ENCODE measurements at regions not wholly inside any gene's neighbourhood (a gene's known extent, or its start where the extent isn't known, plus 50 kb on each side); places are given as distances from the start of the nearest gene placed in this dataset.

- peaks cover 6% of the 10 kb centered on the region for H3K4me1 ChIP-seq (ENCODE audit: low read depth)
- H3K36me3 ChIP-seq = no peaks in the 10 kb centered on the region
- no peak for TF ChIP-seq CTCF (IDR thresholded peaks at IDR 0.05; ENCODE audit: low read depth, low read length)
- no peaks in the 10 kb centered on the region for H3K9me3 ChIP-seq (ENCODE audit: low read depth)
- no peaks in the 10 kb centered on the region for H3K27me3 ChIP-seq
- no peak for DNase-seq (ENCODE audit: low read depth in 1 of 2, low spot score in 1 of 2)
- no peak overlapping the region for H3K27ac ChIP-seq
- no peak overlapping the region for H3K4me3 ChIP-seq
Observed at GRCh38 chr6:126873791-126874190, 244.7 kb upstream of the RSPO3 start.

DNA sequence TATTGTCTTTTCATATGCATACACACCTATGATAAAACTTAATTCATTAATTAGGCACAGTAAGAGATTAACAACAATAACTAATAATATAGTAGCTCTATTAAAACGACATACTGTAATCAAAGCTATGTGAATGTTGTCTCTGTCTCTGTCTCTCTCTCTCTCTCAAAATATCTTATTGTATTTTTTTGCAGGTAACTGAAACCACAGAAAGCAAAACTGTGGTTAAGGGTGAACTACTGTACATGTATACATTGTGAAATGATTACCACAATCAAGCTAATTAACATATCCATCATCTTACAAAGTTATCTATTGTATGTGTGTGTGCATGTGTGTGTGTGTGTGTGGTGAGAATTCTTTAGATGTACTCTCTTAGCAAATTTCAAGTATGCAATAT lies 242.0 kb upstream of the RSPO3 start:
- no peak for TF ChIP-seq CTCF (IDR thresholded peaks at IDR 0.05; ENCODE audit: low read depth, low read length)
- Histone ChIP-seq H3K27ac (no peak overlapping the region), H3K4me1 (ENCODE audit: low read depth) (no peaks in the 10 kb centered on the region), H3K36me3 (no peaks in the 10 kb centered on the region), H3K4me3 (no peak overlapping the region), H3K9me3 (ENCODE audit: low read depth) (no peaks in the 10 kb centered on the region), H3K27me3 (no peaks in the 10 kb centered on the region)
- no peak for DNase-seq (ENCODE audit: low read depth in 1 of 2, low spot score in 1 of 2)

GRCh38 chr6:126880964-126881363 lies 237.5 kb upstream of the RSPO3 start:
- Histone ChIP-seq H3K27me3 (no peaks in the 10 kb centered on the region), H3K9me3 (ENCODE audit: low read depth) (no peaks in the 10 kb centered on the region), H3K4me1 (ENCODE audit: low read depth) (peaks cover under 1% of the 10 kb centered on the region), H3K36me3 (no peaks in the 10 kb centered on the region), H3K27ac (no peak overlapping the region), H3K4me3 (no peak overlapping the region)
- no peak for TF ChIP-seq CTCF (IDR thresholded peaks at IDR 0.05; ENCODE audit: low read depth, low read length)
- no peak for DNase-seq (ENCODE audit: low read depth in 1 of 2, low spot score in 1 of 2)

DNA sequence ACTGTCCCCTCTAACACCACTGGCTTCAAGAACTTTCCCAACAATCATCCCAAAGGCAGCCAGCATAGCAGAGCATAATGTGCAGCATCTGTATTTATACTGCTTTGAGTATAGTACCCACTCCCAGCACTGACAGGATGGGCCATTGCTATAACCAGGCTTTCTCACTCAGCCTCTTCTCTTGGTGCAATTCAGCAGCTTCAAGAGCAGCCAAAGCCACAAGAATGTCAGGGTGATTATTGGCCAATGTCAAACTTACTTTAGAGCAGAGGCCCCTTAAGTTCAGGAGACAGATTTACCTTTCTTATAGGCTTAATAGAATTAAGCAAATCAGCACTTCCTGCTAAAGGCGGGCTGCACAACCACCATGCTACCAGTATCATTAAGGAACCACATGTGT lies 232.4 kb upstream of the RSPO3 start:
- Histone ChIP-seq H3K27me3 (no peaks in the 10 kb centered on the region), H3K9me3 (ENCODE audit: low read depth) (no peaks in the 10 kb centered on the region), H3K4me1 (ENCODE audit: low read depth) (peaks cover 14% of the 10 kb centered on the region), H3K4me3 (no peak overlapping the region), H3K36me3 (no peaks in the 10 kb centered on the region), H3K27ac (no peak overlapping the region)
- TF ChIP-seq CTCF (IDR thresholded peaks at IDR 0.05; ENCODE audit: low read depth, low read length) = no peak
- peak in 1 of 2 donors; percentile 3 for DNase-seq (ENCODE audit: low read depth in 1 of 2, low spot score in 1 of 2)

DNA sequence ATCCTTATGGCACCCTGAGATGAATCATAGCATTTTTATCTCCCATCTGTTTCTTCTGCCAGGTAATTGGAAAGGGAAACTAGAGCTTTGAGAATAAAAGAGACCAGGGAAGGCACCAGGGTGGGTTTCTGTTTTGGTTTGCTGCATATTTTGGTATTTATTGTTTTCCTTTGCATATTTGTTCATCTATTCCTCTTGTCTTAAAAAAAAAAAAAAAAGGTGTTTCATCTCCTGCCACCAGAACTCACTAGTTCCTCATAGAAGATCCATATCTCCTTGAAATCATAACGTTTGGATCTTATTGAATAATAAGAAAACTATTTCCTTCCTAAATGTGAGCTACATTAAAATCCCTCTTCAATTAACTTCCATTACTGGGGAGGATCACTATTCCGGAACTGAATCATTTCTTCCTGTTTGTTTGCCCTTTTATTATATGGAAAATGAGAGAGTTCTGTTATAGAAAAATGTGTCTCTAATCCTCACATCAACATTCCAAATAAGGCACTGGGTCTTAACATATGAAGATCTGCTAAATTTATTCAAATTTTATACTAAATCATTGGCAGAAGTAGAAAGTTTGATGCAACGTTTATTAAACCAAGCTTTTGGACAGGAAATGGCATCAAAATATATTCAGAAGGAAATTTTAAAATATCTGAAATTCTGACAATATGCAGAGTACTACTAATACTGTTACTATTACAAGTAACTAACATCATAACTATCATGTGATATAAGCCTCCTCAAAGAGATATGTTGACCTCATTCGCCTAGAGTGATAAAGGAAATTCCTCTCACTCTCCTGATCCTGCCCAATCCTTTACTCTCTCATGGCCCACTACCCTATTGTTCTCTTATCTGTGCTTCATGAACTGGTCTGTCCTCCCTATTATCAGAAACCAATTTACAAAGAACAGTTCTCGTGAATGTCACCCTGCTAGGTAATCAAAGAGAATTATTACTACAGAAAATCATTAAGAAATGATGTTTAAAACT lies 229.4 kb upstream of the RSPO3 start:
- no peaks in the 10 kb centered on the region for H3K27me3 ChIP-seq
- no peaks in the 10 kb centered on the region for H3K36me3 ChIP-seq
- H3K4me3 ChIP-seq = no peak overlapping the region
- no peak for DNase-seq (ENCODE audit: low read depth in 1 of 2, low spot score in 1 of 2)
- H3K4me1 ChIP-seq (ENCODE audit: low read depth) = peaks cover 14% of the 10 kb centered on the region
- H3K27ac ChIP-seq = no peak overlapping the region
- H3K9me3 ChIP-seq (ENCODE audit: low read depth) = no peaks in the 10 kb centered on the region
- no peak for TF ChIP-seq CTCF (IDR thresholded peaks at IDR 0.05; ENCODE audit: low read depth, low read length)

Measured in cardiac muscle cell (in vitro differentiated cells and primary cell).